ENCODE measurements at regions not wholly inside any gene's neighbourhood (a gene's known extent, or its start where the extent isn't known, plus 50 kb on each side); places are given as distances from the start of the nearest gene placed in this dataset.
A peak's percentile ranks its signal among the peaks of the same experiment; 100 is the strongest.
"Not testable (repeated sequence)": the region's sequence is repeated elsewhere in the genome, so short reads cannot be mapped to it uniquely, and the experiment has no call there.

GRCh38 chr9:108456903-108457302 is 398.9 kb downstream of the ACTL7B start:
- intact Hi-C loops (cut with DNase I), result no loop called here
- DNase-seq (ENCODE audit: low spot score) (no peak), ATAC-seq (no peak)

GRCh38 chr9:108445431-108446071 is 410.2 kb downstream of the ACTL7B start:
- intact Hi-C loops (cut with DNase I), result no loop called here
- DNase-seq (ENCODE audit: low spot score) (no peak), ATAC-seq (peak; percentile 81)

- DNase-seq (ENCODE audit: low spot score) (no peak), ATAC-seq (peak; percentile 49)
- intact Hi-C loops (cut with DNase I), result no loop called here
Measured at GRCh38 chr9:108444400-108445358, 411.1 kb downstream of the ACTL7B start.

- DNase-seq (ENCODE audit: low spot score), result no peak
- intact Hi-C loops (cut with DNase I), result no loop called here
- peak; percentile 43 for ATAC-seq
Measured at GRCh38 chr9:108443741-108444140, 412.0 kb downstream of the ACTL7B start.

- intact Hi-C loops (cut with DNase I), result no loop called here
- no peak for DNase-seq (ENCODE audit: low spot score)
- peak; percentile 15 for ATAC-seq
Measured at GRCh38 chr9:108443019-108443633, 412.7 kb downstream of the ACTL7B start.

- intact Hi-C loops (cut with DNase I), result no loop called here
- DNase-seq (ENCODE audit: low spot score), result no peak
- ATAC-seq, result no peak
Measured at GRCh38 chr9:108442627-108443018, 413.2 kb downstream of the ACTL7B start.

- intact Hi-C loops (cut with DNase I), result no loop called here
- DNase-seq (ENCODE audit: low spot score) (no peak), ATAC-seq (no peak)
Measured at GRCh38 chr9:108441726-108442125, 414.1 kb downstream of the ACTL7B start.

GRCh38 chr9:108441251-108441650 is 414.5 kb downstream of the ACTL7B start:
- ATAC-seq, result no peak
- no peak for DNase-seq (ENCODE audit: low spot score)
- intact Hi-C loops (cut with DNase I), result no loop called here

GRCh38 chr9:108439947-108440346 is 415.8 kb downstream of the ACTL7B start:
- peak; percentile 23 for ATAC-seq
- intact Hi-C loops (cut with DNase I), result no loop called here
- DNase-seq (ENCODE audit: low spot score), result no peak

GRCh38 chr9:108437656-108438055 is 418.1 kb downstream of the ACTL7B start:
- ATAC-seq, result no peak
- intact Hi-C loops (cut with DNase I), result no loop called here

GRCh38 chr9:108436448-108436847 is 419.3 kb downstream of the ACTL7B start:
- intact Hi-C loops (cut with DNase I), result no loop called here
- no peak for ATAC-seq
- no peak for DNase-seq (ENCODE audit: low spot score)

More at GRCh38 chr9:108437656-108438055, 418.1 kb downstream of the ACTL7B start:
- no peak for DNase-seq (ENCODE audit: low spot score)

- ATAC-seq, result no peak
- intact Hi-C loops (cut with DNase I), result no loop called here
- no peak for DNase-seq (ENCODE audit: low spot score)
Measured at GRCh38 chr9:108434502-108434901, 421.3 kb downstream of the ACTL7B start.

- DNase-seq (ENCODE audit: low spot score) (no peak), ATAC-seq (no peak)
- intact Hi-C loops (cut with DNase I), result no loop called here
Measured at GRCh38 chr9:108434036-108434435, 421.8 kb downstream of the ACTL7B start.

- intact Hi-C loops (cut with DNase I), result no loop called here
- DNase-seq (ENCODE audit: low spot score) (no peak), ATAC-seq (no peak)
Measured at GRCh38 chr9:108430655-108431054, 425.1 kb downstream of the ACTL7B start.

GRCh38 chr9:108427751-108428150 is 428.0 kb downstream of the ACTL7B start:
- intact Hi-C loops (cut with DNase I), result no loop called here
- no peak for DNase-seq (ENCODE audit: low spot score)
- ATAC-seq, result no peak

GRCh38 chr9:108426421-108426940 is 429.3 kb downstream of the ACTL7B start:
- not testable (repeated sequence) for ATAC-seq

GRCh38 chr9:108423433-108423832 is 432.4 kb downstream of the ACTL7B start:
- intact Hi-C loops (cut with DNase I), result no loop called here
- DNase-seq (ENCODE audit: low spot score) (no peak), ATAC-seq (no peak)

More at GRCh38 chr9:108426421-108426940, 429.3 kb downstream of the ACTL7B start:
- DNase-seq (ENCODE audit: low spot score); intact Hi-C loops (cut with DNase I): not testable (repeated sequence)

GRCh38 chr9:108419379-108419778 is 436.4 kb downstream of the ACTL7B start:
- ATAC-seq (no peak), DNase-seq (ENCODE audit: low spot score) (no peak)
- intact Hi-C loops (cut with DNase I), result loop anchor here (10.0 kb wide), 1 partner anchor 145 kb away; no protein-coding TSS in a partner anchor

GRCh38 chr9:108417726-108418125 is 438.1 kb downstream of the ACTL7B start:
- DNase-seq (ENCODE audit: low spot score), result no peak
- intact Hi-C loops (cut with DNase I), result loop anchor here (10.0 kb wide), 1 partner anchor 147 kb away; no protein-coding TSS in a partner anchor

More at GRCh38 chr9:108417726-108418125, 438.1 kb downstream of the ACTL7B start:
- ATAC-seq, result no peak
